ENCODE measurements at regions not wholly inside any gene's neighbourhood (a gene's known extent, or its start where the extent isn't known, plus 50 kb on each side); places are given as distances from the start of the nearest gene placed in this dataset.

DNA sequence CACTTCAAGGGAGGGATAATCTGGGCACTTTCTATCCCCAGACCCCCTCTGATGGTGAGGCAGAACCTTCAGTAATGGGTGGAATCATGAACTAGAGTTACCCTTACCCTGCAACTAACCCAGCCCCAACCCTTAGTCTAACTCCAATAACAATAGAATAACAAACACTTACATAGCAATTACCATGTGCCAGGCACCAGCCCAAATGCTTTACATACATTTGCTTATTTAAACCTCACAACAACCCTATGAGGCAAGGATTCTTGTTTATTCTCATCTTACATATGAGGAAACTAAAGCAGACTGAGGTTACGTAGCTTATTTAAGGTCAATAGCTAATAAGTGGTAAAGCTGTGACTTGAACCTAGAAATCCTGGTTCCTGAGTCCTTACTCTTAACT, 132.8 kb downstream of the CYP26B1 start:
- Histone ChIP-seq H3K27ac (ENCODE audit: low read depth, low read length) (no peak overlapping the region), H3K4me3 (ENCODE audit: low read depth, low read length) (no peak overlapping the region), H3K79me2 (ENCODE audit: control insufficient read depth, insufficient read depth, low read length, unreplicated experiment) (no peaks in the 10 kb centered on the region), H2AFZ (ENCODE audit: low read length, unreplicated experiment) (no peak overlapping the region), H3K27me3 (ENCODE audit: insufficient read depth, low read length) (peaks cover 16% of the 10 kb centered on the region), H3K36me3 (ENCODE audit: insufficient read depth, low read length) (no peaks in the 10 kb centered on the region), H3K4me1 (ENCODE audit: control insufficient read depth, insufficient read depth, low read length, unreplicated experiment) (no peaks in the 10 kb centered on the region)

DNA sequence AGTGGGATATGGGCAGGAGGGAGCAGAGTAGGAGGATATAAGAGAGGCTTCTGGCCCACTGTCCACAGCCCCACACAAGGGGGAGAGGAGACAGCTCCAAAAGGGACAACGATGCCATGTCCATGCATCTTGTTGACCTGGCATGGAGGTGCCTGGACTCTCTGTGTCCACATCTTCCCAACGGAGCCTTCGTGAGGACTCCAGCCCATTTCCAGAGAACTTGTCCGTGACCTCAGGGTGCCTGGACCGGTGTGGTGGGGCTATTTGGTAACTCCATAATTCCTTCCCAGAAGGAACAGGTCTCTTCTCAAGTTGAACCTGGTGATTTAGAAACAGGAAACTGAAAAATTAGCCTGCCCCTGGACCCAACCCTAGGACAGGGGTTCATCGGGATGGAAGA, 133.9 kb downstream of the CYP26B1 start:
- peaks cover 18% of the 10 kb centered on the region for H3K27me3 ChIP-seq (ENCODE audit: insufficient read depth, low read length)
- H3K27ac ChIP-seq (ENCODE audit: low read depth, low read length), result no peak overlapping the region
- H3K79me2 ChIP-seq (ENCODE audit: control insufficient read depth, insufficient read depth, low read length, unreplicated experiment), result no peaks in the 10 kb centered on the region
- H3K4me3 ChIP-seq (ENCODE audit: low read depth, low read length), result no peak overlapping the region
- no peaks in the 10 kb centered on the region for H3K36me3 ChIP-seq (ENCODE audit: insufficient read depth, low read length)
- H3K4me1 ChIP-seq (ENCODE audit: control insufficient read depth, insufficient read depth, low read length, unreplicated experiment), result no peaks in the 10 kb centered on the region
- H2AFZ ChIP-seq (ENCODE audit: low read length, unreplicated experiment), result no peak overlapping the region

- H3K79me2 ChIP-seq (ENCODE audit: control insufficient read depth, insufficient read depth, low read length, unreplicated experiment), result no peaks in the 10 kb centered on the region
- H2AFZ ChIP-seq (ENCODE audit: low read length, unreplicated experiment), result no peak overlapping the region
- no peaks in the 10 kb centered on the region for H3K4me1 ChIP-seq (ENCODE audit: control insufficient read depth, insufficient read depth, low read length, unreplicated experiment)
- peaks cover 18% of the 10 kb centered on the region for H3K27me3 ChIP-seq (ENCODE audit: insufficient read depth, low read length)
- H3K27ac ChIP-seq (ENCODE audit: low read depth, low read length), result no peak overlapping the region
- H3K36me3 ChIP-seq (ENCODE audit: insufficient read depth, low read length), result no peaks in the 10 kb centered on the region
- H3K4me3 ChIP-seq (ENCODE audit: low read depth, low read length), result no peak overlapping the region
Measured at GRCh38 chr2:72012886-72013574, 134.6 kb downstream of the CYP26B1 start.

DNA sequence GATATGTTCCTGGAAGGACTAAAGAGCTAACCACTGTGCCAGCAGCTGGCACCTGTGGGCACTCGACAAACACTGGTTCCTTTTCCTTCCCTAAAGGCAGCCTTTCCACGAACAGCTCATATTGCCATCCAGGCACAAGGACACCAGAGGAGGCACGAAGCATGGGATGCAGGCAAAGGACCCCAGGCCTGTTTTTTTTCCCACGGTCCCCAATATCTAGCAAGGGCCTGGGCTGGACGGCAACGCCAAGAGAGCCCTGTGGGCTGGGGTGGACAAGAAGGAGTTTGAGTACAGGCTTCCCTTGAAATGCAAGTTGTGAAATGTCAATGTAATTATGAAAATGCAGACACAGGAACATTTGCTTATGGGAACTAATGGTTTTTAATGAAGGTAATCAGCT, 135.9 kb downstream of the CYP26B1 start:
- H3K4me1 ChIP-seq (ENCODE audit: control insufficient read depth, insufficient read depth, low read length, unreplicated experiment), result no peaks in the 10 kb centered on the region
- no peaks in the 10 kb centered on the region for H3K79me2 ChIP-seq (ENCODE audit: control insufficient read depth, insufficient read depth, low read length, unreplicated experiment)
- H3K27me3 ChIP-seq (ENCODE audit: insufficient read depth, low read length), result peaks cover 18% of the 10 kb centered on the region
- H3K4me3 ChIP-seq (ENCODE audit: low read depth, low read length), result no peak overlapping the region
- H3K27ac ChIP-seq (ENCODE audit: low read depth, low read length), result no peak overlapping the region
- no peak overlapping the region for H2AFZ ChIP-seq (ENCODE audit: low read length, unreplicated experiment)
- no peaks in the 10 kb centered on the region for H3K36me3 ChIP-seq (ENCODE audit: insufficient read depth, low read length)

DNA sequence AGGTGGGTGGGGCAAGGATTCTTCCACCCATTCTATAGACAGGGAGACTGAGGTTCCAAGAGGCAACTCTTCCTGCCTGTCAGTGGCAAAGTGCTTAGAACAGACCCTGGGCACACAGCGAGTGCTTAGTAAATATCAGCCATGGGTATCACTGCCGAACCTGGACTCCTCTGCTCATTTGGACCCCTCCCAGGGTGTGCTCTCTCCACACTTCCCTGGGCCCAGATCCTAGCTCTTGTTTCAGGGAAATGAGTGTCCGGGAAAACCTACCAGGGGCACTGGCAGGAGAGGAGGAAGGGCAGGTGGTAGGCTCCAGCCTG, 136.3 kb downstream of the CYP26B1 start:
- Histone ChIP-seq H2AFZ (ENCODE audit: low read length, unreplicated experiment) (no peak overlapping the region), H3K27me3 (ENCODE audit: insufficient read depth, low read length) (peaks cover 18% of the 10 kb centered on the region), H3K36me3 (ENCODE audit: insufficient read depth, low read length) (no peaks in the 10 kb centered on the region), H3K27ac (ENCODE audit: low read depth, low read length) (no peak overlapping the region), H3K79me2 (ENCODE audit: control insufficient read depth, insufficient read depth, low read length, unreplicated experiment) (no peaks in the 10 kb centered on the region), H3K4me3 (ENCODE audit: low read depth, low read length) (no peak overlapping the region), H3K4me1 (ENCODE audit: control insufficient read depth, insufficient read depth, low read length, unreplicated experiment) (no peaks in the 10 kb centered on the region)

GRCh38 chr2:72010647-72011369, 136.9 kb downstream of the CYP26B1 start:
- no peak overlapping the region for H2AFZ ChIP-seq (ENCODE audit: low read length, unreplicated experiment)
- H3K4me1 ChIP-seq (ENCODE audit: control insufficient read depth, insufficient read depth, low read length, unreplicated experiment), result no peaks in the 10 kb centered on the region
- H3K36me3 ChIP-seq (ENCODE audit: insufficient read depth, low read length), result no peaks in the 10 kb centered on the region
- H3K4me3 ChIP-seq (ENCODE audit: low read depth, low read length), result no peak overlapping the region
- peaks cover 18% of the 10 kb centered on the region for H3K27me3 ChIP-seq (ENCODE audit: insufficient read depth, low read length)
- no peaks in the 10 kb centered on the region for H3K79me2 ChIP-seq (ENCODE audit: control insufficient read depth, insufficient read depth, low read length, unreplicated experiment)
- no peak overlapping the region for H3K27ac ChIP-seq (ENCODE audit: low read depth, low read length)

DNA sequence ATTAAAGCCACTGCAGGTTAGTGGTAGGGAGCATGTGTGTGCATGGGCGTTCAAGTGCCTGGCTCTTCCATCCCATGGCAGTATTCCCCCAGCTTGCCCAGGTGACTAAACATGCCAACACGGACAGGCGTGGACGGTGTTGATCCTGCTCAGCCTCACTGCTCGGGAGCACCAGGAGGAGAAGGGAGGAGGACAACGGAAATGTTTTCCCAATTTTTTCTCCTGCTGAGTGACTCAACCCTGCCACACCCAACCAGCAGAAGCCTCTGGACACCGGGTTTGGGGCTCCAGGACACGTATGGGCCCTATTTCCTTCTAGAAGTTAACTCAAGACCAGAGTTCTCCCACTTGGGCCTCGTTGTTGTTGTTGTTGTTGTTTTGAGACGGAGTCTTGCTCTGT, 139.1 kb downstream of the CYP26B1 start:
- Histone ChIP-seq H3K27ac (ENCODE audit: low read depth, low read length) (no peak overlapping the region), H3K4me3 (ENCODE audit: low read depth, low read length) (no peak overlapping the region), H3K4me1 (ENCODE audit: control insufficient read depth, insufficient read depth, low read length, unreplicated experiment) (no peaks in the 10 kb centered on the region), H3K27me3 (ENCODE audit: insufficient read depth, low read length) (peaks cover 9% of the 10 kb centered on the region), H3K79me2 (ENCODE audit: control insufficient read depth, insufficient read depth, low read length, unreplicated experiment) (no peaks in the 10 kb centered on the region), H2AFZ (ENCODE audit: low read length, unreplicated experiment) (no peak overlapping the region), H3K36me3 (ENCODE audit: insufficient read depth, low read length) (no peaks in the 10 kb centered on the region)

- Histone ChIP-seq H3K27ac (ENCODE audit: low read depth, low read length) (no peak overlapping the region), H3K79me2 (ENCODE audit: control insufficient read depth, insufficient read depth, low read length, unreplicated experiment) (no peaks in the 10 kb centered on the region), H3K27me3 (ENCODE audit: insufficient read depth, low read length) (peaks cover 7% of the 10 kb centered on the region), H3K36me3 (ENCODE audit: insufficient read depth, low read length) (no peaks in the 10 kb centered on the region), H2AFZ (ENCODE audit: low read length, unreplicated experiment) (no peak overlapping the region), H3K4me1 (ENCODE audit: control insufficient read depth, insufficient read depth, low read length, unreplicated experiment) (no peaks in the 10 kb centered on the region), H3K4me3 (ENCODE audit: low read depth, low read length) (no peak overlapping the region)
Measured at GRCh38 chr2:72007402-72007801, 140.3 kb downstream of the CYP26B1 start.

GRCh38 chr2:72006188-72006736, 141.4 kb downstream of the CYP26B1 start:
- no peaks in the 10 kb centered on the region for H3K36me3 ChIP-seq (ENCODE audit: insufficient read depth, low read length)
- no peak overlapping the region for H3K27ac ChIP-seq (ENCODE audit: low read depth, low read length)
- H2AFZ ChIP-seq (ENCODE audit: low read length, unreplicated experiment), result no peak overlapping the region
- H3K79me2 ChIP-seq (ENCODE audit: control insufficient read depth, insufficient read depth, low read length, unreplicated experiment), result no peaks in the 10 kb centered on the region
- H3K4me3 ChIP-seq (ENCODE audit: low read depth, low read length), result no peak overlapping the region
- no peaks in the 10 kb centered on the region for H3K4me1 ChIP-seq (ENCODE audit: control insufficient read depth, insufficient read depth, low read length, unreplicated experiment)
- H3K27me3 ChIP-seq (ENCODE audit: insufficient read depth, low read length), result 0 out of 2 replicates have a peak, but pooled peaks cover 3% of the 10 kb centered on the region

DNA sequence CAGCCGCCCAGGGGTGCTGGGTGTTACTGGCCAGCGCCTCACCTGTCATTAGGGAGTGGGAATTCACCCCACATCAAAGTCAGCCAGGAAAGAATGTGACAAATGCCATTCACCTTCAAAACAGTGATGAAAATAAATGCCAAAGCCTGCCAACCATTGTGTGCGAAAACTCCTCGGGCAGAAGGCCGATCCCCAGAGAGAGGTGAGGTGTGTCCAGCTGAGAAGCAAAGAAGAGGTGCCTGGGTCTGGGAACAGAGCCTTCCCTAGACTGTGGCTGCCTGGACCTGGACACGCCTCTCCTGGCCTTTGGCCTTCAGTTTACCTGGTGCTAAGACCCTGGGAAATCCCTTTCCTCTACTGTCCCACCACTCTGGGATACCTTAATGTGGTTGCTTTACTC, 142.7 kb downstream of the CYP26B1 start:
- Histone ChIP-seq H3K4me1 (ENCODE audit: control insufficient read depth, insufficient read depth, low read length, unreplicated experiment) (no peaks in the 10 kb centered on the region), H2AFZ (ENCODE audit: low read length, unreplicated experiment) (no peak overlapping the region), H3K4me3 (ENCODE audit: low read depth, low read length) (no peak overlapping the region), H3K27ac (ENCODE audit: low read depth, low read length) (no peak overlapping the region), H3K79me2 (ENCODE audit: control insufficient read depth, insufficient read depth, low read length, unreplicated experiment) (no peaks in the 10 kb centered on the region), H3K36me3 (ENCODE audit: insufficient read depth, low read length) (no peaks in the 10 kb centered on the region), H3K27me3 (ENCODE audit: insufficient read depth, low read length) (peaks cover 7% of the 10 kb centered on the region; the same call in 1 of the 2 replicates)
